ENCODE measurements at regions not wholly inside any gene's neighbourhood (a gene's known extent, or its start where the extent isn't known, plus 50 kb on each side); places are given as distances from the start of the nearest gene placed in this dataset.

- Histone ChIP-seq H3K4ac (ENCODE audit: low read length) (no peak overlapping the region), H3K4me2 (ENCODE audit: insufficient read depth, low read length, poor library complexity, severe bottlenecking) (no peak overlapping the region), H3K9me3 (replicated peaks in 1 of 2; ENCODE audit: control insufficient read depth in 2 of 2, insufficient read depth in 1 of 2, low read depth in 1 of 2, low read length in 2 of 2) (peaks cover 2% of the 10 kb centered on the region in 2 donors), H3K36me3 (replicated peaks in 1 of 2; ENCODE audit: control insufficient read depth in 2 of 2, insufficient read depth in 2 of 2, low read length in 2 of 2) (no peaks in the 10 kb centered on the region), H3K27me3 (ENCODE audit: control insufficient read depth in 3 of 3, insufficient read depth in 3 of 3, low read depth in 1 of 3, low read length in 3 of 3) (peaks cover 0 to 5% (median 0%) of the 10 kb centered on the region in 3 experiments), H3K27ac (replicated peaks; ENCODE audit: low read length) (no peak overlapping the region), H3K9ac (ENCODE audit: low read depth, low read length, poor library complexity) (no peak overlapping the region), H2BK120ac (ENCODE audit: low read depth, low read length) (no peak overlapping the region), H2AFZ (ENCODE audit: low read length) (no peak overlapping the region), H3K4me3 (ENCODE audit: low read length in 2 of 2) (no peak overlapping the region), H3K14ac (ENCODE audit: low read length) (no peak overlapping the region), H2BK5ac (ENCODE audit: low read length) (no peak overlapping the region), H4K8ac (ENCODE audit: low read depth, low read length) (no peak overlapping the region), H3K18ac (ENCODE audit: low read length) (no peak overlapping the region), H2AK5ac (ENCODE audit: low read depth, low read length) (no peak overlapping the region), H2BK12ac (ENCODE audit: low read length) (no peak overlapping the region), H3K23ac (ENCODE audit: low read depth, low read length, poor library complexity) (no peak overlapping the region), H4K91ac (ENCODE audit: low read depth, low read length, poor library complexity) (no peak overlapping the region), H3K79me1 (ENCODE audit: low read depth, low read length) (no peaks in the 10 kb centered on the region), H2BK15ac (ENCODE audit: low read length) (no peak overlapping the region), H3K4me1 (ENCODE audit: control insufficient read depth in 2 of 2, insufficient read depth in 1 of 2, low read depth in 1 of 2, low read length in 2 of 2) (peaks cover 11 to 12% of the 10 kb centered on the region in 2 donors)
- DNase-seq (ENCODE audit: low spot score), result no peak
- WGBS, 2 donors (ENCODE audit: extremely low coverage in 2 of 2, insufficient read length in 2 of 2, insufficient replicate concordance in 1 of 2), result no CpG with 5 or more reads among the region's 1 CpG
Measured at GRCh38 chr5:116740771-116741170, 166.1 kb upstream of the SEMA6A start.

GRCh38 chr5:116739571-116739970, 164.9 kb upstream of the SEMA6A start:
- Histone ChIP-seq H3K9ac (ENCODE audit: low read depth, low read length, poor library complexity) (no peak overlapping the region), H2BK15ac (ENCODE audit: low read length) (no peak overlapping the region), H2BK120ac (ENCODE audit: low read depth, low read length) (no peak overlapping the region), H2AFZ (ENCODE audit: low read length) (peak overlapping the region; percentile 72), H3K4me2 (ENCODE audit: insufficient read depth, low read length, poor library complexity, severe bottlenecking) (no peak overlapping the region), H3K4me1 (ENCODE audit: control insufficient read depth in 2 of 2, insufficient read depth in 1 of 2, low read depth in 1 of 2, low read length in 2 of 2) (peaks cover 14 to 18% of the 10 kb centered on the region in 2 donors), H3K23ac (ENCODE audit: low read depth, low read length, poor library complexity) (no peak overlapping the region), H3K18ac (ENCODE audit: low read length) (peak overlapping the region; percentile 73), H2AK5ac (ENCODE audit: low read depth, low read length) (no peak overlapping the region), H3K9me3 (replicated peaks in 1 of 2; ENCODE audit: control insufficient read depth in 2 of 2, insufficient read depth in 1 of 2, low read depth in 1 of 2, low read length in 2 of 2) (peaks cover 2% of the 10 kb centered on the region in 2 donors), H2BK5ac (ENCODE audit: low read length) (no peak overlapping the region), H3K4me3 (ENCODE audit: low read length in 2 of 2) (no peak overlapping the region), H4K91ac (ENCODE audit: low read depth, low read length, poor library complexity) (no peak overlapping the region), H3K27ac (replicated peaks; ENCODE audit: low read length) (no peak overlapping the region), H3K79me1 (ENCODE audit: low read depth, low read length) (no peaks in the 10 kb centered on the region), H3K4ac (ENCODE audit: low read length) (no peak overlapping the region), H4K8ac (ENCODE audit: low read depth, low read length) (peak overlapping the region; percentile 45), H3K27me3 (ENCODE audit: control insufficient read depth in 3 of 3, insufficient read depth in 3 of 3, low read depth in 1 of 3, low read length in 3 of 3) (peaks cover 0 to 5% (median 0%) of the 10 kb centered on the region in 3 experiments), H2BK12ac (ENCODE audit: low read length) (no peak overlapping the region), H3K14ac (ENCODE audit: low read length) (no peak overlapping the region), H3K36me3 (replicated peaks in 1 of 2; ENCODE audit: control insufficient read depth in 2 of 2, insufficient read depth in 2 of 2, low read length in 2 of 2) (no peaks in the 10 kb centered on the region)
- no CpG with 5 or more reads among the region's 9 CpGs for WGBS, 2 donors (ENCODE audit: extremely low coverage in 2 of 2, insufficient read length in 2 of 2, insufficient replicate concordance in 1 of 2)
- no peak for DNase-seq (ENCODE audit: low spot score)

- Histone ChIP-seq H3K27me3 (ENCODE audit: control insufficient read depth in 3 of 3, insufficient read depth in 3 of 3, low read depth in 1 of 3, low read length in 3 of 3) (peaks cover 0 to 5% (median 0%) of the 10 kb centered on the region in 3 experiments), H2BK5ac (ENCODE audit: low read length) (no peak overlapping the region), H2BK120ac (ENCODE audit: low read depth, low read length) (no peak overlapping the region), H2BK12ac (ENCODE audit: low read length) (no peak overlapping the region), H4K91ac (ENCODE audit: low read depth, low read length, poor library complexity) (no peak overlapping the region), H3K27ac (replicated peaks; ENCODE audit: low read length) (peak overlapping the region; percentile 30), H3K23ac (ENCODE audit: low read depth, low read length, poor library complexity) (no peak overlapping the region), H3K4me1 (ENCODE audit: control insufficient read depth in 2 of 2, insufficient read depth in 1 of 2, low read depth in 1 of 2, low read length in 2 of 2) (peaks cover 19 to 20% of the 10 kb centered on the region in 2 donors), H3K4ac (ENCODE audit: low read length) (no peak overlapping the region), H3K79me1 (ENCODE audit: low read depth, low read length) (no peaks in the 10 kb centered on the region), H3K9me3 (replicated peaks in 1 of 2; ENCODE audit: control insufficient read depth in 2 of 2, insufficient read depth in 1 of 2, low read depth in 1 of 2, low read length in 2 of 2) (peaks cover 0 to 2% of the 10 kb centered on the region in 2 donors), H2BK15ac (ENCODE audit: low read length) (no peak overlapping the region), H2AFZ (ENCODE audit: low read length) (peak overlapping the region; percentile 72), H3K36me3 (replicated peaks in 1 of 2; ENCODE audit: control insufficient read depth in 2 of 2, insufficient read depth in 2 of 2, low read length in 2 of 2) (no peaks in the 10 kb centered on the region), H2AK5ac (ENCODE audit: low read depth, low read length) (no peak overlapping the region), H4K8ac (ENCODE audit: low read depth, low read length) (no peak overlapping the region), H3K4me3 (ENCODE audit: low read length in 2 of 2) (no peak overlapping the region), H3K18ac (ENCODE audit: low read length) (peak overlapping the region; percentile 17), H3K9ac (ENCODE audit: low read depth, low read length, poor library complexity) (no peak overlapping the region), H3K4me2 (ENCODE audit: insufficient read depth, low read length, poor library complexity, severe bottlenecking) (no peak overlapping the region), H3K14ac (ENCODE audit: low read length) (no peak overlapping the region)
- no CpG with 5 or more reads among the region's 6 CpGs for WGBS, 2 donors (ENCODE audit: extremely low coverage in 2 of 2, insufficient read length in 2 of 2, insufficient replicate concordance in 1 of 2)
- no peak for DNase-seq (ENCODE audit: low spot score)
Measured at GRCh38 chr5:116738615-116739261, 164.1 kb upstream of the SEMA6A start.

GRCh38 chr5:116738239-116738614, 163.6 kb upstream of the SEMA6A start:
- peak overlapping the region; percentile 6 for H3K18ac ChIP-seq (ENCODE audit: low read length)
- H3K27me3 ChIP-seq (ENCODE audit: control insufficient read depth in 3 of 3, insufficient read depth in 3 of 3, low read depth in 1 of 3, low read length in 3 of 3), result peaks cover 0 to 5% (median 0%) of the 10 kb centered on the region in 3 experiments
- H2AK5ac ChIP-seq (ENCODE audit: low read depth, low read length), result no peak overlapping the region
- no peak for DNase-seq (ENCODE audit: low spot score)
- no peaks in the 10 kb centered on the region for H3K36me3 ChIP-seq (replicated peaks in 1 of 2; ENCODE audit: control insufficient read depth in 2 of 2, insufficient read depth in 2 of 2, low read length in 2 of 2)
- H2BK12ac ChIP-seq (ENCODE audit: low read length), result no peak overlapping the region
- no peak overlapping the region for H3K4me3 ChIP-seq (ENCODE audit: low read length in 2 of 2)
- peak overlapping the region; percentile 58 for H2AFZ ChIP-seq (ENCODE audit: low read length)
- no peaks in the 10 kb centered on the region for H3K79me1 ChIP-seq (ENCODE audit: low read depth, low read length)
- H3K9ac ChIP-seq (ENCODE audit: low read depth, low read length, poor library complexity), result no peak overlapping the region
- peaks cover 19 to 20% of the 10 kb centered on the region in 2 donors for H3K4me1 ChIP-seq (ENCODE audit: control insufficient read depth in 2 of 2, insufficient read depth in 1 of 2, low read depth in 1 of 2, low read length in 2 of 2)
- WGBS, 2 donors (ENCODE audit: extremely low coverage in 2 of 2, insufficient read length in 2 of 2, insufficient replicate concordance in 1 of 2), result no CpG with 5 or more reads among the region's 5 CpGs
- peak overlapping the region; percentile 30 for H3K27ac ChIP-seq (replicated peaks; ENCODE audit: low read length)
- H4K91ac ChIP-seq (ENCODE audit: low read depth, low read length, poor library complexity), result no peak overlapping the region
- no peak overlapping the region for H3K14ac ChIP-seq (ENCODE audit: low read length)
- no peak overlapping the region for H2BK15ac ChIP-seq (ENCODE audit: low read length)
- H4K8ac ChIP-seq (ENCODE audit: low read depth, low read length), result no peak overlapping the region
- no peak overlapping the region for H3K23ac ChIP-seq (ENCODE audit: low read depth, low read length, poor library complexity)
- no peak overlapping the region for H2BK120ac ChIP-seq (ENCODE audit: low read depth, low read length)
- no peak overlapping the region for H3K4me2 ChIP-seq (ENCODE audit: insufficient read depth, low read length, poor library complexity, severe bottlenecking)
- H3K4ac ChIP-seq (ENCODE audit: low read length), result no peak overlapping the region
- H2BK5ac ChIP-seq (ENCODE audit: low read length), result no peak overlapping the region
- H3K9me3 ChIP-seq (replicated peaks in 1 of 2; ENCODE audit: control insufficient read depth in 2 of 2, insufficient read depth in 1 of 2, low read depth in 1 of 2, low read length in 2 of 2), result no peaks in the 10 kb centered on the region

All from neuronal stem cell (in vitro differentiated cells).